Right atrium auricular region (tissue), 2 donors: ENCODE measurements at regions not wholly inside any gene's neighbourhood (a gene's known extent, or its start where the extent isn't known, plus 50 kb on each side); places are given as distances from the start of the nearest gene placed in this dataset.

ENCODE experiments used
- DNase-seq: peaks from one replicate; pipeline ENCODE4 v3.0.0-alpha.2; 2019; ENCODE audit warnings: low spot score
- H3K27ac ChIP-seq, 2 donors: fragments of 200-600 bp; sonication (generic); 1 replicate in 1 of 2; 2 replicates in 1 of 2; pipeline ENCODE4 v1.5.1; 2016 to 2019
- H3K27me3 ChIP-seq, 2 donors: fragments of 200-600 bp; sonication (generic); one replicate each; pipeline versions ENCODE4 v1.5.1 to v1.6.0; 2017 to 2019
- H3K36me3 ChIP-seq: fragments of 200-600 bp; sonication (generic); one replicate; pipeline ENCODE4 v1.5.1; 2016
- H3K4me1 ChIP-seq, 2 donors: fragments of 200-600 bp; sonication (generic); one replicate each; pipeline versions ENCODE4 v1.5.1 to v1.6.0; 2017 to 2019
- H3K4me3 ChIP-seq, 2 donors: fragments of 200-600 bp; sonication (generic); 1 replicate in 1 of 2; 2 replicates in 1 of 2; pipeline ENCODE4 v1.5.1; 2017 to 2019; ENCODE audit warnings: mild to moderate bottlenecking in 1 of 2, moderate library complexity in 1 of 2
- H3K9me3 ChIP-seq, 2 donors: fragments of 200-600 bp; sonication (generic); one replicate each; pipeline ENCODE4 v1.5.1; 2019
- CTCF ChIP-seq, 2 donors: fragments of 200-600 bp; sonication (generic); IDR thresholded peaks; one replicate each; pipeline ENCODE4 v1.5.1; 2019; ENCODE audit warnings: antibody characterized with exemption in 2 of 2

- TF ChIP-seq CTCF (IDR thresholded peaks at IDR 0.05): no peak
- Histone ChIP-seq H3K9me3 (no peaks in the 10 kb centered on the region), H3K4me1 (no peaks in the 10 kb centered on the region), H3K27ac (no peak overlapping the region), H3K36me3 (no peaks in the 10 kb centered on the region), H3K27me3 (no peaks in the 10 kb centered on the region), H3K4me3 (no peak overlapping the region)
- DNase-seq: no peak
Observed at GRCh38 chr12:105716621-105717020, 386.1 kb downstream of the C12orf75 start.

GRCh38 chr12:105721051-105721825 lies 390.7 kb downstream of the C12orf75 start:
- H3K4me3 ChIP-seq: no peak overlapping the region
- TF ChIP-seq CTCF (IDR thresholded peaks at IDR 0.05): no peak
- H3K27me3 ChIP-seq: no peaks in the 10 kb centered on the region
- no peak overlapping the region for H3K27ac ChIP-seq
- no peaks in the 10 kb centered on the region for H3K9me3 ChIP-seq
- DNase-seq: no peak
- H3K36me3 ChIP-seq: no peaks in the 10 kb centered on the region
- no peaks in the 10 kb centered on the region for H3K4me1 ChIP-seq

- no peaks in the 10 kb centered on the region for H3K27me3 ChIP-seq
- no peaks in the 10 kb centered on the region for H3K36me3 ChIP-seq
- no peaks in the 10 kb centered on the region for H3K9me3 ChIP-seq
- TF ChIP-seq CTCF (IDR thresholded peaks at IDR 0.05): no peak
- no peaks in the 10 kb centered on the region for H3K4me1 ChIP-seq
- DNase-seq: no peak
- no peak overlapping the region for H3K4me3 ChIP-seq
- no peak overlapping the region for H3K27ac ChIP-seq
Observed at GRCh38 chr12:105721891-105722290, 391.4 kb downstream of the C12orf75 start.

- no peak for DNase-seq
- Histone ChIP-seq H3K27ac (no peak overlapping the region), H3K27me3 (no peaks in the 10 kb centered on the region), H3K4me3 (no peak overlapping the region), H3K4me1 (no peaks in the 10 kb centered on the region), H3K9me3 (no peaks in the 10 kb centered on the region), H3K36me3 (no peaks in the 10 kb centered on the region)
- TF ChIP-seq CTCF (IDR thresholded peaks at IDR 0.05): no peak
Observed at GRCh38 chr12:105723066-105723465, 392.6 kb downstream of the C12orf75 start.

- Histone ChIP-seq H3K27me3 (no peaks in the 10 kb centered on the region), H3K4me1 (no peaks in the 10 kb centered on the region), H3K9me3 (no peaks in the 10 kb centered on the region), H3K36me3 (no peaks in the 10 kb centered on the region), H3K4me3 (no peak overlapping the region), H3K27ac (no peak overlapping the region)
- no peak for DNase-seq
- no peak for TF ChIP-seq CTCF (IDR thresholded peaks at IDR 0.05)
Observed at GRCh38 chr12:105723494-105723893, 393.0 kb downstream of the C12orf75 start.

GRCh38 chr12:105724641-105725040 lies 394.1 kb downstream of the C12orf75 start:
- Histone ChIP-seq H3K27ac (no peak overlapping the region), H3K4me1 (no peaks in the 10 kb centered on the region), H3K27me3 (no peaks in the 10 kb centered on the region), H3K9me3 (no peaks in the 10 kb centered on the region), H3K4me3 (no peak overlapping the region), H3K36me3 (no peaks in the 10 kb centered on the region)
- no peak for DNase-seq
- TF ChIP-seq CTCF (IDR thresholded peaks at IDR 0.05): no peak
